ENCODE measurements at regions not wholly inside any gene's neighbourhood (a gene's known extent, or its start where the extent isn't known, plus 50 kb on each side); places are given as distances from the start of the nearest gene placed in this dataset.

DNA sequence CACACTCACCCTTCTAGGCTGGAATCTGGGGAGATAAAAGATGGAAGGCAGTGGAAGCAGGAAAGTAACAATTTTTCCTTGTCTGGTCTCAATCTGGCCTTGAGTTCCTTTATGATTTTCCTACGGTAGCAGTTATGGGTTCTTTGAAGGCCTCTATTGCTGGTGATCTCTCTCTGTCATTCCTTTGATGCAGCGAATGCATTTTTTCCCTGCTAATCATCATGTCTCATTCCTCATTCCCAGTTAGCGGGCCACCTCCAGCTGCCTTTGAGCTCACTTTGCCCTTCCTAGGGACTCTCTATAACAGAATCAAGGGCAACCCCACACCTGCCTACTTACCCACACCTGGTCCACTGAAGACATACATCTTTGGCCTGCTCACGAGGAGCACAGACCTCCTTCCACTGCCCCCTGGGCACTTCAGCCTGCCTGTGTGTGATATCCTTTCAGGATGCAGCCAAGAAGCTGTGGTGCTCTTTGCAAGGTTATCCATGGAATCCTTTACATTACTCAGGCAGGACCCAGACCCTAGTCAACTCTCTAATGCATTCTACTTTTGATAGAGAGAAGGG lies 191.7 kb downstream of the DRD1 start:
- TF ChIP-seq CTCF (IDR thresholded peaks at IDR 0.05; ENCODE audit: low read depth, low read length, poor library complexity, severe bottlenecking): no peak
- TF ChIP-seq EZH2phosphoT487 (IDR thresholded peaks at IDR 0.05; ENCODE audit: borderline replicate concordance, low read length): no peak

Measured in DOHH2 (cell line).